ENCODE measurements at regions not wholly inside any gene's neighbourhood (a gene's known extent, or its start where the extent isn't known, plus 50 kb on each side); places are given as distances from the start of the nearest gene placed in this dataset.

DNA sequence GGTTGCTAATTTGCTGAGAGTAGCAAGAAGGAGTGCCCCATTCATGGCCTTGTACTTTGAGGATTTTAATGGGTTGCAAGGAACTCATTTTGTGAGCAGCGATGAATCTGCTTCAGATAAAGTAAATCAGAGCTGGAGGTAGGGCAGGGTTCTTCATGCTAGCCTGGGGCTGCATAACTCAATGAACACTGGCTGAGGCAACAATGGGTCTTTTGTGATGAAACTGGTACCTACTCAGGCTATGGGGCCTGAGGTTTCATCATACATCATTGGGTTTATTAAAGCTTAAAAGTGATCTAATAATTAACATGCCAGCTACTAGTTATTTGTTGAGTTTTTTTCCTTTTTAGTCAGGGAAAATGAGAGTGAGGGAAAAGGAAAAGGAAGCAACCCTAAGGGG, 106.9 kb downstream of the FAM50B start:
- TF ChIP-seq, protein P1, sequence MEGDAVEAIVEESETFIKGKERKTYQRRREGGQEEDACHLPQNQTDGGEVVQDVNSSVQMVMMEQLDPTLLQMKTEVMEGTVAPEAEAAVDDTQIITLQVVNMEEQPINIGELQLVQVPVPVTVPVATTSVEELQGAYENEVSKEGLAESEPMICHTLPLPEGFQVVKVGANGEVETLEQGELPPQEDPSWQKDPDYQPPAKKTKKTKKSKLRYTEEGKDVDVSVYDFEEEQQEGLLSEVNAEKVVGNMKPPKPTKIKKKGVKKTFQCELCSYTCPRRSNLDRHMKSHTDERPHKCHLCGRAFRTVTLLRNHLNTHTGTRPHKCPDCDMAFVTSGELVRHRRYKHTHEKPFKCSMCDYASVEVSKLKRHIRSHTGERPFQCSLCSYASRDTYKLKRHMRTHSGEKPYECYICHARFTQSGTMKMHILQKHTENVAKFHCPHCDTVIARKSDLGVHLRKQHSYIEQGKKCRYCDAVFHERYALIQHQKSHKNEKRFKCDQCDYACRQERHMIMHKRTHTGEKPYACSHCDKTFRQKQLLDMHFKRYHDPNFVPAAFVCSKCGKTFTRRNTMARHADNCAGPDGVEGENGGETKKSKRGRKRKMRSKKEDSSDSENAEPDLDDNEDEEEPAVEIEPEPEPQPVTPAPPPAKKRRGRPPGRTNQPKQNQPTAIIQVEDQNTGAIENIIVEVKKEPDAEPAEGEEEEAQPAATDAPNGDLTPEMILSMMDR (IDR thresholded peaks at IDR 0.05), result no peak
- no peak for TF ChIP-seq POLR2A (IDR thresholded peaks at IDR 0.05)
